B cell (primary cell): ENCODE measurements at regions not wholly inside any gene's neighbourhood (a gene's known extent, or its start where the extent isn't known, plus 50 kb on each side); places are given as distances from the start of the nearest gene placed in this dataset.
"Not testable (repeated sequence)": the region's sequence is repeated elsewhere in the genome, so short reads cannot be mapped to it uniquely, and the experiment has no call there.

Experiments used
- ATAC-seq: fragments of 200-7000 bp; cut with Tn5 transposase; one replicate; pipeline ENCODE4 v1.10.0; 2021; ENCODE audit warnings: low read depth, mild to moderate bottlenecking, moderate number of reproducible peaks, moderate library complexity
- CTCF ChIA-PET: fragments of 350-600 bp; sonication (Branson Sonifier 250); formaldehyde crosslinking; loops from one replicate; lab custom pipeline; 2021; ENCODE audit warnings: antibody characterized with exemption, inconsistent platforms; lab: Charles Lee
- POLR2A ChIA-PET: fragments of 350-600 bp; sonication (Branson Sonifier 250); formaldehyde crosslinking; loops from one replicate; lab custom pipeline; 2021; ENCODE audit warnings: antibody characterized with exemption; lab: Charles Lee
- DNase-seq: peaks from one replicate; pipeline ENCODE4 v3.0.0; 2013
- H2AFZ ChIP-seq: 2 replicates; pipeline ENCODE4 v1.6.1; 2012; ENCODE audit warnings: mild to moderate bottlenecking, low read depth, low read length; ENCODE audit not compliant: insufficient read depth, poor library complexity, severe bottlenecking
- H3K27ac ChIP-seq, 2 donors: 1 replicate in 1 of 2; 2 replicates in 1 of 2; pipeline ENCODE4 v1.5.1; 2012 to 2013; ENCODE audit warnings: low read length in 2 of 2, mild to moderate bottlenecking in 2 of 2, moderate library complexity in 1 of 2
- H3K27me3 ChIP-seq, 4 experiments: fragments of 200-600 bp in 1 of 4; sonication (generic) in 1 of 4; replicated peaks in 1 of 4; 1 replicate in 2 of 4; 2 replicates in 2 of 4; pipeline versions ENCODE4 v1.6.1 to v1.7.0; 2013 to 2016; ENCODE audit warnings: low read length in 3 of 4, mild to moderate bottlenecking in 2 of 4, mixed read lengths in 1 of 4, moderate library complexity in 1 of 4; ENCODE audit not compliant: insufficient read depth in 4 of 4, control insufficient read depth in 3 of 4; ENCODE audit errors: control extremely low read depth in 1 of 4
- H3K36me3 ChIP-seq, 2 experiments: replicated peaks in 1 of 2; 1 replicate in 1 of 2; 2 replicates in 1 of 2; pipeline versions ENCODE4 v1.6.1 to v1.7.1; 2013; ENCODE audit warnings: low read length in 1 of 2; ENCODE audit not compliant: insufficient read depth in 2 of 2, control insufficient read depth in 1 of 2; ENCODE audit errors: control extremely low read depth in 1 of 2, extremely low read depth in 1 of 2
- H3K4me1 ChIP-seq, 2 donors: fragments of 200-600 bp in 1 of 2; sonication (generic) in 1 of 2; 1 replicate in 1 of 2; 2 replicates in 1 of 2; pipeline versions ENCODE4 v1.5.1 to v1.6.1; 2013 to 2017; ENCODE audit warnings: low read length in 2 of 2; ENCODE audit not compliant: control insufficient read depth in 2 of 2, insufficient read depth in 2 of 2
- H3K4me2 ChIP-seq: replicated peaks from 2 replicates; pipeline ENCODE3; 2012; ENCODE audit warnings: mild to moderate bottlenecking, low read depth, low read length; ENCODE audit not compliant: poor library complexity, severe bottlenecking
- H3K4me3 ChIP-seq, 5 experiments: fragments of 200-600 bp in 1 of 5; sonication (generic) in 1 of 5; 1 replicate in 3 of 5; 2 replicates in 2 of 5; pipeline versions ENCODE4 v1.5.1 to v1.7.0; 2011 to 2016; ENCODE audit warnings: low read length in 4 of 5, mild to moderate bottlenecking in 4 of 5, low read depth in 2 of 5, control low read depth in 1 of 5, moderate library complexity in 1 of 5; ENCODE audit not compliant: insufficient read depth in 1 of 5; ENCODE audit errors: control extremely low read depth in 1 of 5, extremely low read depth in 1 of 5
- H3K79me2 ChIP-seq: fragments of 200-600 bp; sonication (generic); one replicate; pipeline ENCODE4 v1.6.0; 2016; ENCODE audit warnings: low read length; ENCODE audit not compliant: control insufficient read depth, insufficient read depth
- H3K9ac ChIP-seq: fragments of 200-600 bp; sonication (generic); 2 replicates; pipeline ENCODE4 v1.6.1; 2017; ENCODE audit warnings: mild to moderate bottlenecking, low read length, moderate library complexity
- H3K9me3 ChIP-seq, 3 donors: one replicate each; pipeline versions ENCODE4 v1.6.1 to v1.7.1; 2013; ENCODE audit warnings: low read length in 2 of 3; ENCODE audit not compliant: control insufficient read depth in 2 of 3, insufficient read depth in 1 of 3; ENCODE audit errors: control extremely low read depth in 1 of 3
- H4K20me1 ChIP-seq: 2 replicates; pipeline ENCODE4 v1.6.0; 2012; ENCODE audit warnings: mild to moderate bottlenecking, low read length; ENCODE audit not compliant: insufficient read depth, control insufficient read depth, poor library complexity, severe bottlenecking
- H3K27ac Mint-ChIP-seq: one replicate; pipeline ENCODE4 v1.8.0; 2021; ENCODE audit warnings: mixed read lengths
- H3K27me3 Mint-ChIP-seq: one replicate; pipeline ENCODE4 v1.8.0; 2021; ENCODE audit warnings: mixed read lengths
- H3K4me1 Mint-ChIP-seq: one replicate; pipeline ENCODE4 v1.8.0; 2021; ENCODE audit warnings: mixed read lengths
- H3K4me3 Mint-ChIP-seq: one replicate; pipeline ENCODE4 v1.8.0; 2021; ENCODE audit warnings: mixed read lengths
- H3K9me3 Mint-ChIP-seq: one replicate; pipeline ENCODE4 v1.8.0; 2022; ENCODE audit warnings: mixed read lengths; ENCODE audit not compliant: insufficient read depth
- EZH2 ChIP-seq: IDR thresholded peaks from 2 replicates; pipeline ENCODE4 v1.6.1; 2012; ENCODE audit warnings: borderline replicate concordance, low read depth, mild to moderate bottlenecking, moderate library complexity, low read length; ENCODE audit not compliant: insufficient read depth, poor library complexity, severe bottlenecking
- WGBS: methylation state at CpG from one replicate; pipeline ENCODE4 v1.1.5; 2013; ENCODE audit warnings: missing lambda C conversion rate; ENCODE audit not compliant: insufficient coverage; 5-methylcytosine and 5-hydroxymethylcytosine counted together
- intact Hi-C: fragments of 100-400 bp; cut with micrococcal nuclease; formaldehyde crosslinking; loops from one replicate; pipeline ENCODE4 v1.10.0; 2022
- TF ChIP-seq, protein P1 (sequence below): fragments of 200-600 bp; IDR thresholded peaks from one replicate; pipeline ENCODE4 v1.8.0; 2022; ENCODE audit warnings: antibody characterized with exemption, mild to moderate bottlenecking

DNA sequence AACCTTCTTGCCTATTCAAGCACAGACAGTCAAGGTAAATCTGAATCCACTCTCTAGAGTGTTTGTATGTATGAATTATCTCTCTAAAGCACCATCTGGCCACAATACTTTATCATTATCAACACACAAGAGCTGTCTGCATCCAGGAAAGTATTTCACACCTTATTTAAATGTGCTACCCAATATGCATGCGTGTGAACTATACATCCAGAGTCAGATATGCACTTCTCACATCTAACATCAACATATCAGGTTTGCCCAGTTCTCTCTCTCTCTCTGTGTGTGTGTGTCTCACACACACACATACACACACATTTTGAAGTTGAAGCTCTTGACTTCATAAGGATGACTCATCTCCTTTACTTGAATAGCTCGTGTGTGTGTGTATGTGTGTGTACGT lies 697.5 kb upstream of the PCDH20 start:
- H3K36me3 ChIP-seq = no peaks in the 10 kb centered on the region
- intact Hi-C loops = no loop called here

DNA sequence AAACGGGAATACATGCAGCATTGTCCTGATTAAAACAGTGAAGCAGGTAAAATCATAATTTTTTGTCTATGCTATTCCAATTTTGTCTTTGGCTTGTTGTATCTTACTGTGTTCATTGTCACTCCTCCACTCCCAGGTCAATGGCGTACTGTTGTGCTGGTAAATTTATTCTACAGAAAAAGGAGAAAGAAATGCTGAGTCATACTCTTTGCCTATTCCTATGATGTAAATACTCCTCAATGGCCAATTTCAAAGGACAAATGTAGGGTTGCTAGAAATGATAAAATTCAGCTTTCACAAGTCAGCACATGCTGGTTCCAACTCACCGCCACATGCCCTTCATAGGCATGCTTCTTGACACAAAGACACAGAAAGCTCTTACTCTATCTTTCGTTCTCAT lies 694.4 kb upstream of the PCDH20 start:
- no CpG with 5 or more reads among the region's 4 CpGs for WGBS
- no peaks in the 10 kb centered on the region for H3K36me3 ChIP-seq
- POLR2A ChIA-PET = no interaction called here
- no peak overlapping the region for H3K4me3 ChIP-seq
- ATAC-seq (no peak), DNase-seq (no peak)
- no peaks in the 10 kb centered on the region for H3K4me1 ChIP-seq
- H3K9ac ChIP-seq = no peak overlapping the region
- H3K79me2 ChIP-seq = no peaks in the 10 kb centered on the region
- no peaks in the 10 kb centered on the region for H4K20me1 ChIP-seq
- H3K4me1 Mint-ChIP-seq = no peaks in the 10 kb centered on the region
- intact Hi-C loops = no loop called here
- peaks cover 4% of the 10 kb centered on the region for H3K9me3 Mint-ChIP-seq
- H3K4me3 Mint-ChIP-seq = no peak overlapping the region
- CTCF ChIA-PET = no interaction called here
- no peak overlapping the region for H3K4me2 ChIP-seq
- H3K27ac Mint-ChIP-seq = no peak overlapping the region
- H3K27ac ChIP-seq = no peak overlapping the region
- no peaks in the 10 kb centered on the region for H3K27me3 Mint-ChIP-seq
- H3K27me3 ChIP-seq = no peaks in the 10 kb centered on the region
- no peak overlapping the region for H2AFZ ChIP-seq
- H3K9me3 ChIP-seq = peaks cover 0 to 12% (median 0%) of the 10 kb centered on the region in 3 donors
- TF ChIP-seq EZH2 = no peak
- TF ChIP-seq, protein P1, sequence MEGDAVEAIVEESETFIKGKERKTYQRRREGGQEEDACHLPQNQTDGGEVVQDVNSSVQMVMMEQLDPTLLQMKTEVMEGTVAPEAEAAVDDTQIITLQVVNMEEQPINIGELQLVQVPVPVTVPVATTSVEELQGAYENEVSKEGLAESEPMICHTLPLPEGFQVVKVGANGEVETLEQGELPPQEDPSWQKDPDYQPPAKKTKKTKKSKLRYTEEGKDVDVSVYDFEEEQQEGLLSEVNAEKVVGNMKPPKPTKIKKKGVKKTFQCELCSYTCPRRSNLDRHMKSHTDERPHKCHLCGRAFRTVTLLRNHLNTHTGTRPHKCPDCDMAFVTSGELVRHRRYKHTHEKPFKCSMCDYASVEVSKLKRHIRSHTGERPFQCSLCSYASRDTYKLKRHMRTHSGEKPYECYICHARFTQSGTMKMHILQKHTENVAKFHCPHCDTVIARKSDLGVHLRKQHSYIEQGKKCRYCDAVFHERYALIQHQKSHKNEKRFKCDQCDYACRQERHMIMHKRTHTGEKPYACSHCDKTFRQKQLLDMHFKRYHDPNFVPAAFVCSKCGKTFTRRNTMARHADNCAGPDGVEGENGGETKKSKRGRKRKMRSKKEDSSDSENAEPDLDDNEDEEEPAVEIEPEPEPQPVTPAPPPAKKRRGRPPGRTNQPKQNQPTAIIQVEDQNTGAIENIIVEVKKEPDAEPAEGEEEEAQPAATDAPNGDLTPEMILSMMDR = no peak

More for the DNA sequence above, 697.5 kb upstream of the PCDH20 start:
- no peak overlapping the region for H3K9ac ChIP-seq
- ChIA-PET CTCF (no interaction called here), POLR2A (no interaction called here)
- H3K27ac ChIP-seq = no peak overlapping the region
- WGBS = 100% methylated on average over 1 of the region's 3 CpGs
- H4K20me1 ChIP-seq = no peaks in the 10 kb centered on the region
- DNase-seq = no peak
- H3K4me3 ChIP-seq = no peak overlapping the region
- no peaks in the 10 kb centered on the region for H3K79me2 ChIP-seq
- peaks cover 4% of the 10 kb centered on the region for H3K9me3 Mint-ChIP-seq
- no peak overlapping the region for H3K4me2 ChIP-seq
- TF ChIP-seq, protein P1 = no peak
- TF ChIP-seq EZH2 = no peak
- no peak for ATAC-seq
- H2AFZ ChIP-seq = no peak overlapping the region
- no peaks in the 10 kb centered on the region for H3K27me3 ChIP-seq
- no peak overlapping the region for H3K27ac Mint-ChIP-seq
- H3K4me1 Mint-ChIP-seq = no peaks in the 10 kb centered on the region
- H3K4me3 Mint-ChIP-seq = no peak overlapping the region
- no peaks in the 10 kb centered on the region for H3K4me1 ChIP-seq
- no peaks in the 10 kb centered on the region for H3K27me3 Mint-ChIP-seq
- H3K9me3 ChIP-seq = no peaks in the 10 kb centered on the region

DNA sequence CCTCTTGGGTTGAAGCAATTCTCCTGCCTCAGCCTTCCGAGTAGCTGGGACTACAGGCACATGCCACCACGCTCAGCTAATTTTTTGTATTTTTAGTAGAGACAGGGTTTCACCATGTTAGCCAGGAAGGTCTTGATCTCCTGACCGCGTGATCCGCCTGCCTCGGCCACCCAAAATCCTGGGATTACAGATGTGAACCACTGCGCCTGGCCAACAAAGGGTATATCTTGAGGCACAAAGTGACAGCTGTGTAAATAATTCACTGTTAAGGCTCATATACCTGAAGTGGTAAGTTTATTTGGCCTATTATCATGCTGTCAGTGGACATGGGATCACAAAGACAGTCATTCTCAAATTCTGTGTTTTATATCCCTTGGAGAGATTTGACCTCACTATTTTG lies 688.5 kb upstream of the PCDH20 start:
- H3K79me2 ChIP-seq, POLR2A ChIA-PET, H3K4me2 ChIP-seq, H3K36me3 ChIP-seq, CTCF ChIA-PET, H3K4me3 Mint-ChIP-seq, DNase-seq, H4K20me1 ChIP-seq, H3K4me3 ChIP-seq, H3K27ac Mint-ChIP-seq, H3K27me3 Mint-ChIP-seq, H3K9ac ChIP-seq, H3K4me1 Mint-ChIP-seq, H3K27me3 ChIP-seq, H3K4me1 ChIP-seq, H3K9me3 Mint-ChIP-seq, H3K27ac ChIP-seq, intact Hi-C loops, ATAC-seq, H2AFZ ChIP-seq: not testable (repeated sequence)
- 98% methylated on average over 6 of the region's 7 CpGs for WGBS
- peaks cover 0 to 15% (median 0%) of the 10 kb centered on the region in 3 donors for H3K9me3 ChIP-seq
